A549 (cell line): ENCODE measurements at regions not wholly inside any gene's neighbourhood (a gene's known extent, or its start where the extent isn't known, plus 50 kb on each side); places are given as distances from the start of the nearest gene placed in this dataset.

Source experiments
- CEBPB ChIP-seq, 2 experiments: fragments of >200 bp in 1 of 2; sonication (Bioruptor Twin) in 1 of 2; formaldehyde crosslinking in 1 of 2; IDR thresholded peaks; 2 replicates each; pipeline ENCODE4 v1.6.1; 2012 to 2016
- POLR2A ChIP-seq: IDR thresholded peaks from 2 replicates; pipeline ENCODE4 v1.6.1; 2012; ENCODE audit warnings: mild to moderate bottlenecking, low read length
- RFX5 ChIP-seq: fragments of 450-650 bp; IDR thresholded peaks from 2 replicates; pipeline ENCODE4 v1.7.1; 2014; ENCODE audit warnings: antibody characterized with exemption, mild to moderate bottlenecking, moderate library complexity
- TF ChIP-seq, protein P1 (sequence below): fragments of >200 bp; sonication (Bioruptor Twin); formaldehyde crosslinking; IDR thresholded peaks from 3 replicates; pipeline ENCODE4 v1.5.1; 2016
- TF ChIP-seq, protein P2 (sequence below): IDR thresholded peaks from 2 replicates; pipeline ENCODE4 v1.6.1; 2012

DNA sequence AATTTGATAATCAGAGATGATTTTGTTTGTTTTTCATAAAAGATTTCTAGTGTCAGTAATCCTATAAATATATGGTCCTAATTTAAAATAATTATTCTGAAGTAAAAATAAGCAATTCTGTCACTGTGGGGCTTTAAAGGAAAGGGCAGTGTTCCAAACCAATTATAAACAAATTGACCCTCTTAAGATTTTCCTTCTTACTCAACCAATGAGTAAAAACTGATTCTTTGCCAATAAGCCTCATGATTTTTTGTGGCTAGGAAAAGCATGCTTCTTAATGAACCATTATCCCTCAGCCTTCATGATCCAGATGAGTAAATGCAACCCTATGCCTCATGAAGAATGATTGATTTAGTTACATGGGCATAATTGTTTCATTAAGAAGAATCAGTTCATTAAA lies 1010.4 kb downstream of the ADGRL3 start:
- TF ChIP-seq, protein P1, sequence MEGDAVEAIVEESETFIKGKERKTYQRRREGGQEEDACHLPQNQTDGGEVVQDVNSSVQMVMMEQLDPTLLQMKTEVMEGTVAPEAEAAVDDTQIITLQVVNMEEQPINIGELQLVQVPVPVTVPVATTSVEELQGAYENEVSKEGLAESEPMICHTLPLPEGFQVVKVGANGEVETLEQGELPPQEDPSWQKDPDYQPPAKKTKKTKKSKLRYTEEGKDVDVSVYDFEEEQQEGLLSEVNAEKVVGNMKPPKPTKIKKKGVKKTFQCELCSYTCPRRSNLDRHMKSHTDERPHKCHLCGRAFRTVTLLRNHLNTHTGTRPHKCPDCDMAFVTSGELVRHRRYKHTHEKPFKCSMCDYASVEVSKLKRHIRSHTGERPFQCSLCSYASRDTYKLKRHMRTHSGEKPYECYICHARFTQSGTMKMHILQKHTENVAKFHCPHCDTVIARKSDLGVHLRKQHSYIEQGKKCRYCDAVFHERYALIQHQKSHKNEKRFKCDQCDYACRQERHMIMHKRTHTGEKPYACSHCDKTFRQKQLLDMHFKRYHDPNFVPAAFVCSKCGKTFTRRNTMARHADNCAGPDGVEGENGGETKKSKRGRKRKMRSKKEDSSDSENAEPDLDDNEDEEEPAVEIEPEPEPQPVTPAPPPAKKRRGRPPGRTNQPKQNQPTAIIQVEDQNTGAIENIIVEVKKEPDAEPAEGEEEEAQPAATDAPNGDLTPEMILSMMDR: no peak
- TF ChIP-seq CEBPB (IDR thresholded peaks at IDR 0.05) (no peak), RFX5 (no peak), POLR2A (no peak)
- TF ChIP-seq, protein P2, sequence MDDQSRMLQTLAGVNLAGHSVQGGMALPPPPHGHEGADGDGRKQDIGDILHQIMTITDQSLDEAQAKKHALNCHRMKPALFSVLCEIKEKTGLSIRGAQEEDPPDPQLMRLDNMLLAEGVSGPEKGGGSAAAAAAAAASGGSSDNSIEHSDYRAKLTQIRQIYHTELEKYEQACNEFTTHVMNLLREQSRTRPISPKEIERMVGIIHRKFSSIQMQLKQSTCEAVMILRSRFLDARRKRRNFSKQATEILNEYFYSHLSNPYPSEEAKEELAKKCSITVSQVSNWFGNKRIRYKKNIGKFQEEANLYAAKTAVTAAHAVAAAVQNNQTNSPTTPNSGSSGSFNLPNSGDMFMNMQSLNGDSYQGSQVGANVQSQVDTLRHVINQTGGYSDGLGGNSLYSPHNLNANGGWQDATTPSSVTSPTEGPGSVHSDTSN: no peak
